ENCODE measurements at regions not wholly inside any gene's neighbourhood (a gene's known extent, or its start where the extent isn't known, plus 50 kb on each side); places are given as distances from the start of the nearest gene placed in this dataset.

GRCh38 chr14:97275276-97275675 is 478.1 kb downstream of the VRK1 start (continued):
- TF ChIP-seq DR1 (CRISPR knock-in tag; IDR thresholded peaks at IDR 0.05): no peak
- no peak for TF ChIP-seq ZNF576 (CRISPR knock-in tag; IDR thresholded peaks at IDR 0.05)
- TF ChIP-seq E2F1 (CRISPR knock-in tag; IDR thresholded peaks at IDR 0.05): no peak
- TF ChIP-seq ZNF891 (CRISPR knock-in tag; IDR thresholded peaks at IDR 0.05): no peak

GRCh38 chr14:97276573-97276972 is 479.4 kb downstream of the VRK1 start:
- no peak for ATAC-seq
- no peak overlapping the region for H3K9ac ChIP-seq (ENCODE audit: insufficient read depth, low read depth, low read length)
- intact Hi-C loops (cut with micrococcal nuclease; ENCODE audit: unreplicated experiment): no loop called here
- H3K27me3 ChIP-seq (ENCODE audit: control insufficient read depth in 1 of 2, insufficient read depth in 2 of 2, low read length in 2 of 2): no peaks in the 10 kb centered on the region
- no peak overlapping the region for H3K4me2 ChIP-seq (ENCODE audit: low read depth, low read length)
- H2AFZ ChIP-seq (ENCODE audit: low read length): no peak overlapping the region
- no peak for FAIRE-seq
- WGBS (ENCODE audit: low lambda C conversion rate): 27% methylated on average over 3 of the region's 4 CpGs
- POLR2A ChIA-PET: no interaction called here
- TF ChIP-seq PREB (CRISPR knock-in tag; IDR thresholded peaks at IDR 0.05) (no peak), NKX3-1 (CRISPR knock-in tag; IDR thresholded peaks at IDR 0.05) (no peak), MAX (IDR thresholded peaks at IDR 0.05) (no peak), NAIF1 (CRISPR knock-in tag; IDR thresholded peaks at IDR 0.05; ENCODE audit: borderline replicate concordance) (no peak), NFKB2 (CRISPR knock-in tag; IDR thresholded peaks at IDR 0.05; ENCODE audit: borderline replicate concordance) (no peak), BHLHE40 (IDR thresholded peaks at IDR 0.05; ENCODE audit: low read length) (no peak), CSRNP2 (CRISPR knock-in tag; conservative IDR thresholded peaks at IDR 0.05; ENCODE audit: low read depth) (no peak), ZFP91 (CRISPR knock-in tag; IDR thresholded peaks at IDR 0.05; ENCODE audit: borderline replicate concordance) (no peak), KLF16 (CRISPR knock-in tag; IDR thresholded peaks at IDR 0.05) (no peak)
- in situ Hi-C loops (cut with HindIII; ENCODE audit: extremely low pct_ligation_motif_present, low pct_unique_long_range_greater_than_20kb): no loop called here
- no peaks in the 10 kb centered on the region for H3K36me3 ChIP-seq (replicated peaks in 1 of 2; ENCODE audit: control insufficient read depth in 1 of 2, insufficient read depth in 2 of 2, low read length in 2 of 2)
- H3K9me3 ChIP-seq (ENCODE audit: low read length): no peaks in the 10 kb centered on the region
- DNase-seq (ENCODE audit: low spot score): no peak
- H3K27ac ChIP-seq (ENCODE audit: extremely low read length, insufficient read depth, low read length): no peak overlapping the region
- BruUV-seq (replicated peaks): no TSS peak
- H3K79me2 ChIP-seq (ENCODE audit: insufficient read depth, low read length): no peaks in the 10 kb centered on the region
- no peak overlapping the region for H3K4me3 ChIP-seq (replicated peaks in 1 of 3; ENCODE audit: insufficient read depth in 1 of 3, low read depth in 2 of 3, low read length in 3 of 3)
- no peaks in the 10 kb centered on the region for H3K4me1 ChIP-seq (ENCODE audit: insufficient read depth, low read length)
- no peaks in the 10 kb centered on the region for H4K20me1 ChIP-seq (ENCODE audit: insufficient read depth, low read length)
- CTCF ChIA-PET (ENCODE audit: low intra/inter-chr PET ratio, low total read pairs): no interaction called here

All from HepG2 (cell line).